Skin of body (tissue), 1 donor: ENCODE measurements at regions not wholly inside any gene's neighbourhood (a gene's known extent, or its start where the extent isn't known, plus 50 kb on each side); places are given as distances from the start of the nearest gene placed in this dataset.
"Not testable (repeated sequence)": the region's sequence is repeated elsewhere in the genome, so short reads cannot be mapped to it uniquely, and the experiment has no call there.

Experiments used
- DNase-seq: peaks from one replicate; lab custom pipeline; 2025; lab: John Stamatoyannopoulos, UW

GRCh38 chr1:197985351-197985750 lies 68.2 kb downstream of the LHX9 start:
- DNase-seq: no peak

- DNase-seq: no peak
Observed at GRCh38 chr1:197986817-197987216, 69.6 kb downstream of the LHX9 start.

- no peak for DNase-seq
Observed at GRCh38 chr1:197987294-197987693, 70.1 kb downstream of the LHX9 start.

- not testable (repeated sequence) for DNase-seq
Observed at GRCh38 chr1:197988581-197988980, 71.4 kb downstream of the LHX9 start.

GRCh38 chr1:197989058-197989457 lies 71.9 kb downstream of the LHX9 start:
- no peak for DNase-seq

GRCh38 chr1:197991594-197991993 lies 74.4 kb downstream of the LHX9 start:
- no peak for DNase-seq

- DNase-seq: no peak
Observed at GRCh38 chr1:197994907-197995407, 77.8 kb downstream of the LHX9 start.

- no peak for DNase-seq
Observed at GRCh38 chr1:197995408-197996258, 78.5 kb downstream of the LHX9 start.

GRCh38 chr1:197996259-197996512 lies 79.0 kb downstream of the LHX9 start:
- not testable (repeated sequence) for DNase-seq

- DNase-seq: no peak
Observed at GRCh38 chr1:197998110-197998509, 80.9 kb downstream of the LHX9 start.

- DNase-seq: no peak
Observed at GRCh38 chr1:198001776-198002408, 84.7 kb downstream of the LHX9 start.

GRCh38 chr1:198003468-198003867 lies 86.3 kb downstream of the LHX9 start:
- no peak for DNase-seq

GRCh38 chr1:198007011-198007410 lies 89.8 kb downstream of the LHX9 start:
- DNase-seq: no peak

- no peak for DNase-seq
Observed at GRCh38 chr1:198007687-198008607, 90.8 kb downstream of the LHX9 start.

- DNase-seq: no peak
Observed at GRCh38 chr1:198014355-198014754, 97.2 kb downstream of the LHX9 start.

GRCh38 chr1:198015309-198015708 lies 98.1 kb downstream of the LHX9 start:
- DNase-seq: no peak

- DNase-seq: no peak
Observed at GRCh38 chr1:198018529-198018928, 101.4 kb downstream of the LHX9 start.

GRCh38 chr1:198019126-198019525 lies 102.0 kb downstream of the LHX9 start:
- no peak for DNase-seq

- DNase-seq: no peak
Observed at GRCh38 chr1:198024336-198024735, 107.2 kb downstream of the LHX9 start.

- DNase-seq: no peak
Observed at GRCh38 chr1:198024782-198025181, 107.6 kb downstream of the LHX9 start.

- peak; percentile 24 for DNase-seq
Observed at GRCh38 chr1:198030682-198031081, 113.5 kb downstream of the LHX9 start.

- DNase-seq: no peak
Observed at GRCh38 chr1:198031086-198031485, 113.9 kb downstream of the LHX9 start.
